GM12864 (cell line): ENCODE measurements at regions not wholly inside any gene's neighbourhood (a gene's known extent, or its start where the extent isn't known, plus 50 kb on each side); places are given as distances from the start of the nearest gene placed in this dataset.

Source experiments
- DNase-seq: peaks from one replicate; pipeline ENCODE4 v3.0.0-alpha.2; 2011; ENCODE audit warnings: low read depth
- H3K4me3 ChIP-seq: 2 replicates; pipeline ENCODE4 v1.5.1; 2011; ENCODE audit warnings: mild to moderate bottlenecking, low read depth, low read length, control low read depth
- CTCF ChIP-seq: IDR thresholded peaks from 2 replicates; pipeline ENCODE4 v1.5.1; 2011; ENCODE audit warnings: low read depth, mild to moderate bottlenecking, moderate library complexity, low read length, control low read depth, inconsistent platforms; ENCODE audit errors: missing control alignments

- H3K4me3 ChIP-seq, result no peak overlapping the region
- TF ChIP-seq CTCF, result no peak
These were observed 84.4 kb upstream of the ACTRT2 start for GRCh38 chr1:2936559-2937515.

GRCh38 chr1:2937805-2938204 is 83.5 kb upstream of the ACTRT2 start:
- no peak for TF ChIP-seq CTCF
- no peak overlapping the region for H3K4me3 ChIP-seq
- no peak for DNase-seq

More at GRCh38 chr1:2936559-2937515, 84.4 kb upstream of the ACTRT2 start:
- DNase-seq, result no peak

- no peak for DNase-seq
- TF ChIP-seq CTCF, result no peak
- no peak overlapping the region for H3K4me3 ChIP-seq
These were observed 82.2 kb upstream of the ACTRT2 start for GRCh38 chr1:2939041-2939552.

GRCh38 chr1:2940178-2940577 is 81.1 kb upstream of the ACTRT2 start:
- no peak overlapping the region for H3K4me3 ChIP-seq
- TF ChIP-seq CTCF, result no peak
- no peak for DNase-seq

- no peak overlapping the region for H3K4me3 ChIP-seq
- TF ChIP-seq CTCF, result no peak
- no peak for DNase-seq
These were observed 80.2 kb upstream of the ACTRT2 start for GRCh38 chr1:2941040-2941439.

GRCh38 chr1:2941907-2942306 is 79.4 kb upstream of the ACTRT2 start:
- DNase-seq, result no peak
- no peak for TF ChIP-seq CTCF
- H3K4me3 ChIP-seq, result no peak overlapping the region
